Fibroblast of skin of right quadriceps (primary cell): ENCODE measurements at regions not wholly inside any gene's neighbourhood (a gene's known extent, or its start where the extent isn't known, plus 50 kb on each side); places are given as distances from the start of the nearest gene placed in this dataset.
"Not testable (repeated sequence)": the region's sequence is repeated elsewhere in the genome, so short reads cannot be mapped to it uniquely, and the experiment has no call there.

Experiments
- DNase-seq: peaks from one replicate; pipeline ENCODE4 v3.0.0-alpha.2; 2013

GRCh38 chr9:81427870-81428269 is 261.5 kb downstream of the TLE1 start:
- no peak for DNase-seq

- DNase-seq = peak; percentile 50
Observed at GRCh38 chr9:81424431-81424830, 264.9 kb downstream of the TLE1 start.

- no peak for DNase-seq
Observed at GRCh38 chr9:81423589-81424326, 265.6 kb downstream of the TLE1 start.

- not testable (repeated sequence) for DNase-seq
Observed at GRCh38 chr9:81421090-81421489, 268.3 kb downstream of the TLE1 start.

GRCh38 chr9:81420024-81420423 is 269.3 kb downstream of the TLE1 start:
- DNase-seq = no peak

GRCh38 chr9:81417941-81418340 is 271.4 kb downstream of the TLE1 start:
- no peak for DNase-seq

GRCh38 chr9:81417299-81417675 is 272.1 kb downstream of the TLE1 start:
- no peak for DNase-seq

GRCh38 chr9:81416476-81417298 is 272.7 kb downstream of the TLE1 start:
- DNase-seq = peak; percentile 60

- DNase-seq = no peak
Observed at GRCh38 chr9:81414836-81415235, 274.5 kb downstream of the TLE1 start.

- peak; percentile 87 for DNase-seq
Observed at GRCh38 chr9:81411961-81412360, 277.4 kb downstream of the TLE1 start.

- DNase-seq = peak; percentile 81
Observed at GRCh38 chr9:81410201-81410600, 279.1 kb downstream of the TLE1 start.

GRCh38 chr9:81408951-81409350 is 280.4 kb downstream of the TLE1 start:
- no peak for DNase-seq

GRCh38 chr9:81404931-81405598 is 284.3 kb downstream of the TLE1 start:
- DNase-seq = no peak

- DNase-seq = no peak
Observed at GRCh38 chr9:81397481-81398381, 291.6 kb downstream of the TLE1 start.

- no peak for DNase-seq
Observed at GRCh38 chr9:81396528-81396927, 292.8 kb downstream of the TLE1 start.

- no peak for DNase-seq
Observed at GRCh38 chr9:81395676-81396054, 293.7 kb downstream of the TLE1 start.

GRCh38 chr9:81394881-81395675 is 294.3 kb downstream of the TLE1 start:
- no peak for DNase-seq

GRCh38 chr9:81393985-81394811 is 295.1 kb downstream of the TLE1 start:
- DNase-seq = peak; percentile 55

- DNase-seq = no peak
Observed at GRCh38 chr9:81391457-81391825, 297.9 kb downstream of the TLE1 start.

- no peak for DNase-seq
Observed at GRCh38 chr9:81390792-81391456, 298.4 kb downstream of the TLE1 start.
